GM18907 (cell line): ENCODE measurements at regions not wholly inside any gene's neighbourhood (a gene's known extent, or its start where the extent isn't known, plus 50 kb on each side); places are given as distances from the start of the nearest gene placed in this dataset.
"Not testable (repeated sequence)": the region's sequence is repeated elsewhere in the genome, so short reads cannot be mapped to it uniquely, and the experiment has no call there.

Experiments used
- ATAC-seq: cut with Tn5 transposase; IDR thresholded peaks from one replicate; pipeline ENCODE4 v1.9.1; 2021; ENCODE audit warnings: mild to moderate bottlenecking, moderate library complexity; ENCODE audit not compliant: unreplicated experiment

GRCh38 chr1:81308191-81308590 lies 492.5 kb upstream of the ADGRL2 start:
- no peak for ATAC-seq

- no peak for ATAC-seq
Measured at GRCh38 chr1:81307786-81308185, 492.9 kb upstream of the ADGRL2 start.

- peak; percentile 71 for ATAC-seq
Measured at GRCh38 chr1:81305997-81306452, 494.7 kb upstream of the ADGRL2 start.

DNA sequence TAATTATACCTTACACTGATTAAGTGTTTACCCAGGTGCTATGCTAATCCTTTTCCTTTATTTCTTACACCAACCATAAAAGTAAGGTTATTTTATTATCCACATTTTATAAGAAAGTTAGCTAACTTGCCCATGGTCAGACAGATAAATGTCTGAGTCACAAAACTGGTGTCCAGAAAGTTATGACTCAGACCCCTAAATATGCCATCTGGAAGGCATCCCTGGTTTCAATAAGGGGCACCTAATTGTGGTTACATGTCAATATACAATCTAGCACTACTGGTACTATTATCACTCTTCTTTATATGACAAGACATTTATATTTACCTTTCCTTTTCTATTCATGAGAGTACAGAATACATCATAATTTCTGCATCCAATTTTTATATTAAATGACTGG lies 496.5 kb upstream of the ADGRL2 start:
- ATAC-seq, result no peak

- ATAC-seq, result no peak
Measured at GRCh38 chr1:81299892-81300291, 500.8 kb upstream of the ADGRL2 start.

DNA sequence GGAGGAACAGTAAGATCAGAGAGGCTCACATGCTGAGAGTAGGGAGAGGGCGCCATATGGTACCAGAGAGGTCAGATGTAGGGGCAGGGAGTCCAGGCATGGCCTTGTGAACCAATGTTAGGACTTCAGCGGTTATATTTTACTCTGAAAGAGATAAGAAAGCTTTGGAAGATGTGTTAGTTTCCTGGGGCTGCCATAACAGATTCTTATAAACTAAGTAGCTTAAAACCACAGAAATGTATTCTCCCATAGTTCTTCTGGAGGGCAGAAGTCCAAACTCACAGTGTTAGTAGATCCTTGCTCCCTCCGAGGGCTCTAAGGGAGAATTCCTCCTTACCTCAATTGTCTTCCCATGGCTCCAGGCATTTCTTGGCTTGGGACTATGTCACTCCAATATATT lies 502.5 kb upstream of the ADGRL2 start:
- ATAC-seq, result no peak

GRCh38 chr1:81296601-81297000 lies 504.1 kb upstream of the ADGRL2 start:
- no peak for ATAC-seq

GRCh38 chr1:81290326-81290725 lies 510.4 kb upstream of the ADGRL2 start:
- no peak for ATAC-seq

- no peak for ATAC-seq
Measured at GRCh38 chr1:81288689-81289088, 512.0 kb upstream of the ADGRL2 start.

DNA sequence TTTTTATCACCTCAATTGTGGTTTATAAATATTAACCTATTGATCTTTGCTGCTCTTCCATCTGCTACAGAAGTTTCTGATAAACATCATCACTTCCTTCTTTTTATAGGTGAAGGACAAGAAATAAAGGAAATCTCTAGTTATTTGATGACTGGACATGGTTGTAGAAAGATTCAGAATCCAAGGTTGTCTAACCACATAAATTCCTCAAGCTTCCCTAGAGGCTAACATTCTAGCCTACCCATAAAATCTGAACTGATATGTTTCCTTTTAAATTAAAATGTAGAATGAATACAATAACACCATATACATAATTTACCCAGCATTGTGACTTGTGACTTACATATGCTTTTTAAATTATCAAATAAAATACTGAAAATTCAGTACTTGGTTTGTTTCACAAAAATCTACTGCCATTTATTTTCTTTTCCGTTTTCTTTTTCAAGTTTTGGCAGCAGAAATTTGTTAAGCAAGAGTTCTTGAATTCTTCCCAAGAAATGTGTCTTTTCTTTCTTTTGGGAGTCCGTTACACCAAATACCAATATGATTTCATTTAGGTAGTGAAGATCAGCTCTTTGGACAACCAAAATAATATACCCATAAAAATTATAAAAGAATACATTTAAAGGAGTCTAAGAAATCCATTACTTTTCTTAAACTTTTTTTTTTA lies 513.2 kb upstream of the ADGRL2 start:
- ATAC-seq, result no peak

- ATAC-seq, result no peak
Measured at GRCh38 chr1:81270051-81270450, 530.7 kb upstream of the ADGRL2 start.

GRCh38 chr1:81264976-81265375 lies 535.8 kb upstream of the ADGRL2 start:
- no peak for ATAC-seq

DNA sequence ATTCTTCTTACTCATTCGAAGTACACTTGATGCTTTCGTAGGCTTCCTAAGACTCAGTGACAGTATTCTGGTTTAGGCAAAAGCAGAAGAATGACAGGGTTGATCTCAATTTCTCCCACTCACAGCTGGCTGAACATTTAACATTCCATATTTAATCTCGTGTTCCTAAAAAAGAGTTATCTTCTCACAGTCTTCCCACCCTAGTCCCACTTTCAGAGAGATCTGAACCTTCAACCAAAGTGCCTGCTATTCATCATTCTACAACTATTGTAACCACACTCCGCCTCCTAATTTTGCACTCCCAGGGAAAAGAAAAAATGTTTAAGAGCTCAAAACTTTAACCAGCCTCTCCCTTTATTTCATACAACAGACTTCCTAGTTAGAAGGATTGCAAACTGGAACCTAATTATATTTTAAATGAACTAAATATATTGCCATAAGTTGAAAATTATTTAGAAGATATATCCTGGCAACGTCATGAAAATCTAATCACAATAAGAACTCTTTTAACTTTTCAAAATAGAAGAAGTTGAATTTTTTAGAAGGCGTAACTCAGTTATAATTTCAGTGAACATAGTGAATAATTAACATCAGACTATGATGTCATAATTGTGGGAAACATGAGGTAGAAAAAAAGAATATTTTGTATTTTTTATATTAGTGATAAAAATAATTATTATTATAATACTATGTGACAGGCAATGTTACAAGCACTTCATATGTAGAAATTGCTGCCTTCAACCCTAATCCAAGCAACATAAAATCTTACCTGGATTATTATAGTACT lies 540.9 kb upstream of the ADGRL2 start:
- no peak for ATAC-seq

DNA sequence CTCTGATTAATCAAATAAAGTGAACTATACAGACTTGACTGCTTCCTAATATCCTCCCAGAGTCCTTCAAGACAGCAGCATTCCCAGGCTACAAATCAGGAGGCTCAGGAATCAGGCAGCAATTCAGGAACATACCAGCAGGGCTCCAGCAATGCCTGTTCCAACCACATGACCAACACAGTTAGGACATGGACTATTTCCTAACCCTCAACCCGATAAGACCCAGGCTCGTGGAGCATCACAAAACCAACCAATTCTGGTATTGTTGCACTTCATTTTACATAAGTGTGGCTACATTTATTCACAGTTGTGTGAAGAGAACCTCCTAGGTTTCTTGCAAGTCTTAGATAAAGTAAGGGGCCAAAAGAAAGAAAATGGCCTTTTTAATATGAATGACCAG lies 546.2 kb upstream of the ADGRL2 start:
- no peak for ATAC-seq

DNA sequence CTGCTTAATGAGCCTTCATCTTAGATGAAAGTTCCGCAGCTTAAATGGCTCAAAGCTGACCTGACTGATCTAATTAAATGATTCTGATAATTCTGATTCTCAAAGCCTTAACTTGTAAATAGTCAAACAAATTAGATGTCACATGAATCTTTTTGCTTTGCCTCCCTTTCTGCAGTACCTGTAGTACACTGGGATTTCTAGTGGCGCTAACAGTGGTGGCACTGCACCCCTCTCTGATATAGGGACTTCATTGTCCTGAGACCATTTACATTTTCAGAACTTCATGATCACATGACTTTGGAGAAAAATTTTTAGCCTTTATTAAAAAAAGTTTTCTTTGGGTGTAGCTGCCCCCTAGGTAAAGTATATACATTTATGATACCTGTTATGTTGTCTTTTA lies 546.7 kb upstream of the ADGRL2 start:
- no peak for ATAC-seq

DNA sequence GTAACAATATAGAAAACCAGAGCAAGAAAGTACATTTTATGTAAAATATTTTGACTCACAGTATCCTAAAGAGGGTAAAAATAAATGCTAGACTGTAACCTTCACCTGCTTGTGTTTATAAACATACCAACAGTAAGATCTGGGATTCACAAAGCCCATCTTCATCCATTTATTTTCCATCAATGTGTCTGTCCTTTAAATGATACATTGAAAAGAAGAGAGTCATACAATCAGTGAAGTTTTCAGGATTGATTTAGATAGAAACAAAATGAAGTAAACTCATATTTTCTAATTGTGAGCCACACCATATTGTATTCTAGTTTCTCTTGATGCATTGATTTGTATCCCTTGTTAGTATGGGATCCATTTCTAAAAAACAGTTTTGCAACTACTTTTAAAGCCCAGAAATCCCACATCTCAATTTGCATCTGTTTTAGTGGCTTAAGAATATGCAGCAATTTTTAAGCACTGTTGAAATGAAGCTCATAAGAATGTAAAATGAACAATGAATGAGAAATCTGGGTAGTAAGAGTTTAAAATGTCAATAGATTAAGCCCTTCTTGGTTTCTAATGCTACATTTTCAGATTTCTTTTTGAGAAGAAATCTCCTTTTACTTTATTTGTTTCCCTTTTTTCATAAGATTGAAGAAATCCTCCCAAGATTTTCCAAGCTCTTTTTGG lies 548.1 kb upstream of the ADGRL2 start:
- no peak for ATAC-seq

DNA sequence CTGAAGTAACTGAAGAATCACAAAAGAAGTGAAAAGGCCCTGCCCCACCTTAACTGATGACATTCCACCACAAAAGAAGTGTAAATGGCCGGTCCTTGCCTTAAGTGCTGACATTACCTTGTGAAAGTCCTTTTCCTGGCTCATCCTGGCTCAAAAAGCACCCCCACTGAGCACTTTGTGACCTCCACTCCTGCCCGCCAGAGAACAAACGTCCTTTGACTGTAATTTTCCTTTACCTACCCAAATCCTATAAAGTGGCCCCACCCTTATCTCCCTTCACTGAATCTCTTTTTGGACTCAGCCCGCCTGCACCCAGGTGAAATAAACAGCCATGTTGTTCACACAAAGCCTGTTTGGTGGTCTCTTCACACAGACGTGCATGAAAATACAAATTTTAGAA lies 549.9 kb upstream of the ADGRL2 start:
- not testable (repeated sequence) for ATAC-seq

DNA sequence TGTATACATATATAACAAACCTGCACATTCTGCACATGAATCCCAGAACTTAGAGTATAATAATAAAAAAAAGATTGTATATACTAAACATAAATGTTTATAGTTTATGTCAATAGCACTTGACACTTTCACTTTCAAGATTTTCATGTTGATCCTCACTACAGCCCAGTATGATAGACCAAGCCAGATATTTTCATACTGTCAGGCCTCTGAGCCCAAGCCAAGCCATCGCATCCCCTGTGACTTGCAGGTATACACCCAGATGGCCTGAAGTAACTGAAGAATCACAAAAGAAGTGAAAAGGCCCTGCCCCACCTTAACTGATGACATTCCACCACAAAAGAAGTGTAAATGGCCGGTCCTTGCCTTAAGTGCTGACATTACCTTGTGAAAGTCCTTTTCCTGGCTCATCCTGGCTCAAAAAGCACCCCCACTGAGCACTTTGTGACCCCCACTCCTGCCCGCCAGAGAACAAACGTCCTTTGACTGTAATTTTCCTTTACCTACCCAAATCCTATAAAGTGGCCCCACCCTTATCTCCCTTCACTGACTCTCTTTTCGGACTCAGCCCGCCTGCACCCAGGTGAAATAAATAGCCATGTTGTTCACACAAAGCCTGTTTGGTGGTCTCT lies 555.5 kb upstream of the ADGRL2 start:
- ATAC-seq, result not testable (repeated sequence)

- ATAC-seq, result not testable (repeated sequence)
Measured at GRCh38 chr1:81244612-81245011, 556.1 kb upstream of the ADGRL2 start.

DNA sequence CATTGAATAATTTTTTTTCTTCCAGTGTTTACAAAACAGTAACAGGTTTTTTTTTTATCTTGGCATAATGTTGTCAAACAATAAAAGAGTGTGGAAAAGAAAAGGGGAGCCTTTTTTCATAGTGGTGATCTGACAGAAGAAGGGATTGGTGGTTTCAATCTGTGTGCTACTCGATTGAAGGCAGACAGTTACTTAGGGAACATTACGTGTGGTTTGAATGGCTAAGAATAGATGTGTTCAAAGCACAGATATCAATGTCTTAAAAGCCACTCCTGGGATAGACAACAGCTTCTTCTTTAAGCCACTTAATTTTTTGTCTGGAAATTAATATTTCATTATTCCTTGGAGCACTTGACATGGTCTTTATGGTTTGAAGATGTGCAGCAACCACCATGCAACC lies 558.6 kb upstream of the ADGRL2 start:
- no peak for ATAC-seq

DNA sequence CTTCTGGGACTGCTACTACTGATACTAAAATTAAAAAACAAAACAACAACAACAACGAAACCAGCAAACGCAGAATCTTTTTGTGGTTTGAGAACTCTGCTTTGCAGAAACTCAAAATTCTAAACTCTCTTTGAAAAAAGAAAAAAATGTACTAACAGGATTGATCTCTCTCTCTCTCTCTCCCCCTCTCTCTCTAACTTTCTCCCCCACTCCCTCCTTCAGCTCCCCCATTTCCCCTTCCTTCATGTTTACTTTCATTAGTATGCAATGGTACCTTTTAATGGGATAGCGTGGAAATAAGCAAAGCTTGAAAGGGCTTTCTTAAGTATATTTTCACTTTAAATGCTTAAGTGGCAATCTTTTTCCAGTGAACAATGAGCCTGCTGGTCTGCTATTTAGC lies 562.6 kb upstream of the ADGRL2 start:
- ATAC-seq, result no peak
